ENCODE measurements at regions not wholly inside any gene's neighbourhood (a gene's known extent, or its start where the extent isn't known, plus 50 kb on each side); places are given as distances from the start of the nearest gene placed in this dataset.
A peak's percentile ranks its signal among the peaks of the same experiment; 100 is the strongest.

DNA sequence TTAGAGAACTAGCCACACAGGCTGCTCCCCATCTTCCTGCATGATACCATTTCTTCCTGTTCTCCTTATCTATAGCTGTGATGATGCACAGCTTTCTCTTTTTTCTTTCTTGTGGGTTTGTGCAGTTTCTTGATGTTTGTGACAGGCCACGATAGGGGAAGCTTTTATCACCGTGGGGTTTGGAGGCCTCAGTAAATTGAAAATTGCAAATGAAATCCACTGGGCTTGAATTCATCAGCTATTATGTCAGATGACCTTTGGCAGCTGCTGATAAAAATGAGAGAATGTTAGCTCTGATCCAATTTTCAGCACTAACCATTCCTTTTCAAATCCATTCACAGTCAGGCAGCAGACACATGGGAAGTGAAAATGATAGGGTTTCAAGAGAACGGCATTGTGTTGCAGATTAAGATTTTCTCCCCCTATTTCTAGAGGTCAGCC, 176.9 kb upstream of the SOX2 start:
- no peaks in the 10 kb centered on the region for H3K36me3 ChIP-seq (replicated peaks in 1 of 2; ENCODE audit: control insufficient read depth in 1 of 2, insufficient read depth in 2 of 2, low read length in 1 of 2)
- no peak for TF ChIP-seq GABPA (IDR thresholded peaks at IDR 0.05; ENCODE audit: low read depth)
- no peak for TF ChIP-seq MXI1 (IDR thresholded peaks at IDR 0.05; ENCODE audit: low read depth, low read length)
- TF ChIP-seq RCOR1 (IDR thresholded peaks at IDR 0.05; ENCODE audit: low read length) = 0 out of 2 replicates have a peak, but pooled peaks have one; percentile 12
- TF ChIP-seq PBX3 (IDR thresholded peaks at IDR 0.05) = no peak
- TF ChIP-seq GATA2 (CRISPR knock-in tag; IDR thresholded peaks at IDR 0.05) = peak; percentile 51; the same call in 1 of the 2 replicates
- H3K9me3 ChIP-seq = no peaks in the 10 kb centered on the region
- peaks cover 0 to 4% of the 10 kb centered on the region in 2 experiments; a peak in 2 of 4 replicates for H3K4me1 ChIP-seq (ENCODE audit: control insufficient read depth in 1 of 2, insufficient read depth in 2 of 2, low read depth in 1 of 2, low read length in 1 of 2)
- 20% methylated on average over 3 of the region's 3 CpGs for WGBS (ENCODE audit: low lambda C conversion rate)
- H3K27me3 ChIP-seq (ENCODE audit: insufficient read depth) = no peaks in the 10 kb centered on the region
- CTCF ChIA-PET = no interaction called here
- no peaks in the 10 kb centered on the region for H4K20me1 ChIP-seq (ENCODE audit: insufficient read depth)
- no peak overlapping the region for H3K9ac ChIP-seq
- no peaks in the 10 kb centered on the region for H3K79me2 ChIP-seq (ENCODE audit: insufficient read depth)
- no peak overlapping the region for H3K4me3 ChIP-seq (ENCODE audit: low read depth in 2 of 2, low read length in 1 of 2)
- DNase-seq = peak; percentile 19
- H3F3A ChIP-seq (replicated peaks; ENCODE audit: insufficient read depth) = no peaks in the 10 kb centered on the region
- H3K27ac ChIP-seq (ENCODE audit: low read depth in 2 of 2, low read length in 1 of 2) = no peak overlapping the region
- H3K9me2 ChIP-seq = no peaks in the 10 kb centered on the region
- H3K4me2 ChIP-seq = no peak overlapping the region
- POLR2A ChIA-PET = no interaction called here
- no peak overlapping the region for H2AFZ ChIP-seq (ENCODE audit: low read depth)

- Histone ChIP-seq H3K27me3 (ENCODE audit: insufficient read depth) (no peaks in the 10 kb centered on the region), H3K9me2 (no peaks in the 10 kb centered on the region), H3K27ac (ENCODE audit: low read depth in 2 of 2, low read length in 1 of 2) (no peak overlapping the region), H3F3A (replicated peaks; ENCODE audit: insufficient read depth) (no peaks in the 10 kb centered on the region), H3K4me3 (ENCODE audit: low read depth in 2 of 2, low read length in 1 of 2) (no peak overlapping the region), H3K9ac (no peak overlapping the region), H4K20me1 (ENCODE audit: insufficient read depth) (no peaks in the 10 kb centered on the region), H3K4me1 (ENCODE audit: control insufficient read depth in 1 of 2, insufficient read depth in 2 of 2, low read depth in 1 of 2, low read length in 1 of 2) (peaks cover 0 to 4% of the 10 kb centered on the region in 2 experiments; a peak in 2 of 4 replicates), H3K79me2 (ENCODE audit: insufficient read depth) (no peaks in the 10 kb centered on the region), H3K4me2 (no peak overlapping the region), H3K36me3 (replicated peaks in 1 of 2; ENCODE audit: control insufficient read depth in 1 of 2, insufficient read depth in 2 of 2, low read length in 1 of 2) (no peaks in the 10 kb centered on the region), H2AFZ (ENCODE audit: low read depth) (0 out of 2 replicates have a peak overlapping the region, but pooled peaks have one; percentile 29), H3K9me3 (no peaks in the 10 kb centered on the region)
- CTCF ChIA-PET = no interaction called here
- POLR2A ChIA-PET = no interaction called here
- 62% methylated on average over 4 of the region's 4 CpGs for WGBS (ENCODE audit: low lambda C conversion rate)
- no peak for DNase-seq
- no peak for TF ChIP-seq GABPA (IDR thresholded peaks at IDR 0.05; ENCODE audit: low read depth)
- TF ChIP-seq YY1 (IDR thresholded peaks at IDR 0.05; ENCODE audit: low read depth) = no peak
- no peak for TF ChIP-seq POLR2AphosphoS5 (IDR thresholded peaks at IDR 0.05; ENCODE audit: low read depth, low read length)
These were observed 177.9 kb upstream of the SOX2 start for GRCh38 chr3:181533811-181534210.

- Histone ChIP-seq H4K20me1 (ENCODE audit: insufficient read depth) (no peaks in the 10 kb centered on the region), H3K27ac (ENCODE audit: low read depth in 2 of 2, low read length in 1 of 2) (no peak overlapping the region), H3K9me3 (no peaks in the 10 kb centered on the region), H3K36me3 (replicated peaks in 1 of 2; ENCODE audit: control insufficient read depth in 1 of 2, insufficient read depth in 2 of 2, low read length in 1 of 2) (no peaks in the 10 kb centered on the region), H3K27me3 (ENCODE audit: insufficient read depth) (no peaks in the 10 kb centered on the region), H3K9ac (no peak overlapping the region), H3K4me1 (ENCODE audit: control insufficient read depth in 1 of 2, insufficient read depth in 2 of 2, low read depth in 1 of 2, low read length in 1 of 2) (peaks cover 0 to 4% of the 10 kb centered on the region in 2 experiments; a peak in 1 of 4 replicates), H3K79me2 (ENCODE audit: insufficient read depth) (no peaks in the 10 kb centered on the region), H2AFZ (ENCODE audit: low read depth) (no peak overlapping the region), H3K4me3 (ENCODE audit: low read depth in 2 of 2, low read length in 1 of 2) (no peak overlapping the region), H3F3A (replicated peaks; ENCODE audit: insufficient read depth) (no peaks in the 10 kb centered on the region), H3K9me2 (no peaks in the 10 kb centered on the region), H3K4me2 (no peak overlapping the region)
- ChIA-PET POLR2A (no interaction called here), CTCF (no interaction called here)
- no peak for DNase-seq
- TF ChIP-seq NFIC (IDR thresholded peaks at IDR 0.05; ENCODE audit: borderline replicate concordance) (no peak), JUND (IDR thresholded peaks at IDR 0.05) (no peak), POLR2AphosphoS5 (IDR thresholded peaks at IDR 0.05; ENCODE audit: low read depth, low read length) (no peak), TCF12 (IDR thresholded peaks at IDR 0.05) (no peak), TAF1 (IDR thresholded peaks at IDR 0.05; ENCODE audit: borderline replicate concordance, low read depth, low read length) (no peak), PBX3 (IDR thresholded peaks at IDR 0.05) (no peak), GATA2 (CRISPR knock-in tag; IDR thresholded peaks at IDR 0.05) (no peak), EP300 (IDR thresholded peaks at IDR 0.05; ENCODE audit: borderline replicate concordance in 1 of 2, low read depth in 1 of 2, low read length in 1 of 2) (no peak), MXI1 (IDR thresholded peaks at IDR 0.05; ENCODE audit: low read depth, low read length) (no peak), ELF1 (IDR thresholded peaks at IDR 0.05) (no peak), GABPA (IDR thresholded peaks at IDR 0.05; ENCODE audit: low read depth) (no peak), CHD2 (IDR thresholded peaks at IDR 0.05; ENCODE audit: low read length, partially characterized antibody) (no peak), SMC3 (IDR thresholded peaks at IDR 0.05; ENCODE audit: low read depth, low read length) (no peak), MEF2A (IDR thresholded peaks at IDR 0.05; ENCODE audit: borderline replicate concordance, low read depth) (no peak), EZH2phosphoT487 (IDR thresholded peaks at IDR 0.05; ENCODE audit: borderline replicate concordance, low read depth) (no peak)
- TF ChIP-seq, protein P1, sequence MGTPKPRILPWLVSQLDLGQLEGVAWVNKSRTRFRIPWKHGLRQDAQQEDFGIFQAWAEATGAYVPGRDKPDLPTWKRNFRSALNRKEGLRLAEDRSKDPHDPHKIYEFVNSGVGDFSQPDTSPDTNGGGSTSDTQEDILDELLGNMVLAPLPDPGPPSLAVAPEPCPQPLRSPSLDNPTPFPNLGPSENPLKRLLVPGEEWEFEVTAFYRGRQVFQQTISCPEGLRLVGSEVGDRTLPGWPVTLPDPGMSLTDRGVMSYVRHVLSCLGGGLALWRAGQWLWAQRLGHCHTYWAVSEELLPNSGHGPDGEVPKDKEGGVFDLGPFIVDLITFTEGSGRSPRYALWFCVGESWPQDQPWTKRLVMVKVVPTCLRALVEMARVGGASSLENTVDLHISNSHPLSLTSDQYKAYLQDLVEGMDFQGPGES (IDR thresholded peaks at IDR 0.05; ENCODE audit: low read depth, low read length) = no peak
- TF ChIP-seq, protein P2, sequence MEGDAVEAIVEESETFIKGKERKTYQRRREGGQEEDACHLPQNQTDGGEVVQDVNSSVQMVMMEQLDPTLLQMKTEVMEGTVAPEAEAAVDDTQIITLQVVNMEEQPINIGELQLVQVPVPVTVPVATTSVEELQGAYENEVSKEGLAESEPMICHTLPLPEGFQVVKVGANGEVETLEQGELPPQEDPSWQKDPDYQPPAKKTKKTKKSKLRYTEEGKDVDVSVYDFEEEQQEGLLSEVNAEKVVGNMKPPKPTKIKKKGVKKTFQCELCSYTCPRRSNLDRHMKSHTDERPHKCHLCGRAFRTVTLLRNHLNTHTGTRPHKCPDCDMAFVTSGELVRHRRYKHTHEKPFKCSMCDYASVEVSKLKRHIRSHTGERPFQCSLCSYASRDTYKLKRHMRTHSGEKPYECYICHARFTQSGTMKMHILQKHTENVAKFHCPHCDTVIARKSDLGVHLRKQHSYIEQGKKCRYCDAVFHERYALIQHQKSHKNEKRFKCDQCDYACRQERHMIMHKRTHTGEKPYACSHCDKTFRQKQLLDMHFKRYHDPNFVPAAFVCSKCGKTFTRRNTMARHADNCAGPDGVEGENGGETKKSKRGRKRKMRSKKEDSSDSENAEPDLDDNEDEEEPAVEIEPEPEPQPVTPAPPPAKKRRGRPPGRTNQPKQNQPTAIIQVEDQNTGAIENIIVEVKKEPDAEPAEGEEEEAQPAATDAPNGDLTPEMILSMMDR (IDR thresholded peaks at IDR 0.05) = no peak
These were observed 181.1 kb upstream of the SOX2 start for GRCh38 chr3:181530584-181530983.

Data from SK-N-SH (cell line).